ENCODE measurements at regions not wholly inside any gene's neighbourhood (a gene's known extent, or its start where the extent isn't known, plus 50 kb on each side); places are given as distances from the start of the nearest gene placed in this dataset.

GRCh38 chr15:66852064-66852905 is 150.2 kb downstream of the SMAD6 start:
- TF ChIP-seq CTCF (IDR thresholded peaks at IDR 0.05; ENCODE audit: borderline replicate concordance, insufficient read depth, low read depth, low read length) = no peak

GRCh38 chr15:66854012-66854965 is 152.3 kb downstream of the SMAD6 start:
- no peak for TF ChIP-seq CTCF (IDR thresholded peaks at IDR 0.05; ENCODE audit: borderline replicate concordance, insufficient read depth, low read depth, low read length)
- H3K4me3 ChIP-seq (ENCODE audit: low read depth, low read length) = no peak overlapping the region

More at GRCh38 chr15:66852064-66852905, 150.2 kb downstream of the SMAD6 start:
- H3K4me3 ChIP-seq (ENCODE audit: low read depth, low read length) = no peak overlapping the region

- TF ChIP-seq CTCF (IDR thresholded peaks at IDR 0.05; ENCODE audit: borderline replicate concordance, insufficient read depth, low read depth, low read length) = no peak
- H3K4me3 ChIP-seq (ENCODE audit: low read depth, low read length) = no peak overlapping the region
Observed at GRCh38 chr15:66855041-66855440, 153.0 kb downstream of the SMAD6 start.

- no peak for TF ChIP-seq CTCF (IDR thresholded peaks at IDR 0.05; ENCODE audit: borderline replicate concordance, insufficient read depth, low read depth, low read length)
Observed at GRCh38 chr15:66857694-66858093, 155.7 kb downstream of the SMAD6 start.

GRCh38 chr15:66858423-66859207 is 156.6 kb downstream of the SMAD6 start:
- TF ChIP-seq CTCF (IDR thresholded peaks at IDR 0.05; ENCODE audit: borderline replicate concordance, insufficient read depth, low read depth, low read length) = no peak

More at GRCh38 chr15:66857694-66858093, 155.7 kb downstream of the SMAD6 start:
- H3K4me3 ChIP-seq (ENCODE audit: low read depth, low read length) = no peak overlapping the region

GRCh38 chr15:66859688-66860253 is 157.7 kb downstream of the SMAD6 start:
- TF ChIP-seq CTCF (IDR thresholded peaks at IDR 0.05; ENCODE audit: borderline replicate concordance, insufficient read depth, low read depth, low read length) = no peak
- no peak overlapping the region for H3K4me3 ChIP-seq (ENCODE audit: low read depth, low read length)

More at GRCh38 chr15:66858423-66859207, 156.6 kb downstream of the SMAD6 start:
- no peak overlapping the region for H3K4me3 ChIP-seq (ENCODE audit: low read depth, low read length)

Measured in GM12875 (cell line).